GM18907 (cell line): ENCODE measurements at regions not wholly inside any gene's neighbourhood (a gene's known extent, or its start where the extent isn't known, plus 50 kb on each side); places are given as distances from the start of the nearest gene placed in this dataset.

Experiments
- ATAC-seq: cut with Tn5 transposase; IDR thresholded peaks from one replicate; pipeline ENCODE4 v1.9.1; 2021; ENCODE audit warnings: mild to moderate bottlenecking, moderate library complexity; ENCODE audit not compliant: unreplicated experiment

GRCh38 chr4:123564758-123565346 is 168.3 kb downstream of the SPRY1 start:
- ATAC-seq, result peak; percentile 100

DNA sequence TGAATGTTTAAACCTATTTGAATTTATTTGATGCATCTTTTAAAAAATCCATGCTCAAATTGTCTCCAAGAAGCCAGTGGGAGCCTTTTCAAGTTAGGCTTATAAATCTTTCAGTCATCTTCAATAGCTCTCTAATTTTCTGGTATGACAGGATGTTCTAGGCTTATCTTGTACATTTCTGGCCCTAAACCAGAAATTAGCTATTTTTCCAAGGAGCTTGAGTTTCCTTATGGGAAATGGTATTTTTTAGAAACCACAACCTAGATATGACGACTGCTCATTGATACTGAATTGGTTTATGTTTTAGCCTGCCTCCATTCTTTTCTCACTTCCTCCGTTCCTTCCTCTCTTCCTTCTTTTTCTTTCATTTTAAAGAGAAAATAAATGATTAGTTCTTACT is 172.3 kb downstream of the SPRY1 start:
- no peak for ATAC-seq

DNA sequence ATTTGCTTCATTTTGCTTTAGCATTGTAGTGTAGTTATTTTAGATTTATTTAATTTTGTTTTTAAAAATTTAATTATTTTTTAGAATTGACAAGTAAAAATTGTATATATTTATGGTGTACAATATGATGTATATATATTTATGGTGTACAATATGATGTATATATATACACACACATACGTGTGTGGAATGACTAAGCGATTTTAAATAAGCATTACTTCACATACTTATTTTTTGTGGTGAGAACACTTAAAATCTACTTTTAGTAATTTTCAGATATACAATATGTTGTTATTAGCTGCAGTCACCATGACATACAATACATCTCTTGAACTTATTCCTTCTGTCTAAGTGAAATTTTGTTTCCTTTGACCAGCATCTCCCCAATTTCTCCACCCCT is 172.9 kb downstream of the SPRY1 start:
- no peak for ATAC-seq

DNA sequence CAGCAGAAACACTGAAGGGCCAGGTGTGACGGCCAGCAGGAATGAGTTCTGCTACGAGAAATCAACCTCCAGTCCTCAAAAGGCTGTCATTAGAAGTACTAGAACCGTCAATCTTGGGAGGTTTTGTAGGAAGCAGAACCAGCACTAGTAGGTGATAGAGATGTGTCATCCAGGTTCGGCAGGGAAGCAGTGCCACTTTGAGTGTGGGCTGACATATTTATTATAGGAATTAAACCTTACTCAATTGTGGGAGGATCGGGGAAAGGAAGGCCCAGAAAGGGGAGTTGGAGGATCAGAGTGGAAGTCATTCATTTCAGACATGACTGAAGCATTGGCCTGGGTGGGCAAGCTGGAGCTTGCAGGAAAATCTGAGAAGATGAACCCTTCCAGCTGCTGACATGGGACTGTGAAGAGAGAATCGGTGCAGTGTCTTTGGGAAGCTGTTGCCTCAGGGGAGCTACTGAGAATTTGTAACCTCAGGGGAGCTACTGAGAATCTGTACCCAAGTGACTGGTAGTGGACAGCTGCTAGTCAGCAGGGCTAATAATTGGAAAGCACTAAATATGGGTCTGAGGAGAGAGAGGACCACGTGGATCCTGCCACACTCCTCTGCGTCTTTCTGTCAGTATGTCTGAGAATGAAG is 177.4 kb downstream of the SPRY1 start:
- no peak for ATAC-seq

DNA sequence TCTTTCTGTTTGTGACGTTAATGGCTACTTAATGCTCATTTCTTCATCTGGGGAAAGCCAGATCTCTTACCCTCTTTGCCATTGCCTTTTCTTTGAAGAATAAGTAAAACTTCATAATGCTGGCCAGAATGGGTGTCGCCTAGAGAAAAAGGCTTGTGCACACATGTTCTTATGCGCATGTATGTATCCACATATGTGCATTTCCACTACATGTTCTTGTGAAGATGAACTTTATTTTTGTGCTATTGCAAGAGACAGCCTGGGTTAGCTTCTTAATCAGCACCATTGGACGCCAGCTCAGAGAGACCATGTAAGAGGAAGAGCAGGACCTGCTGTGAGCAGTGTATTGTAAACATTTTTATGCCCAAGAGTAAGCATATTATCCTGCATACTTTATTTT is 178.7 kb downstream of the SPRY1 start:
- no peak for ATAC-seq

DNA sequence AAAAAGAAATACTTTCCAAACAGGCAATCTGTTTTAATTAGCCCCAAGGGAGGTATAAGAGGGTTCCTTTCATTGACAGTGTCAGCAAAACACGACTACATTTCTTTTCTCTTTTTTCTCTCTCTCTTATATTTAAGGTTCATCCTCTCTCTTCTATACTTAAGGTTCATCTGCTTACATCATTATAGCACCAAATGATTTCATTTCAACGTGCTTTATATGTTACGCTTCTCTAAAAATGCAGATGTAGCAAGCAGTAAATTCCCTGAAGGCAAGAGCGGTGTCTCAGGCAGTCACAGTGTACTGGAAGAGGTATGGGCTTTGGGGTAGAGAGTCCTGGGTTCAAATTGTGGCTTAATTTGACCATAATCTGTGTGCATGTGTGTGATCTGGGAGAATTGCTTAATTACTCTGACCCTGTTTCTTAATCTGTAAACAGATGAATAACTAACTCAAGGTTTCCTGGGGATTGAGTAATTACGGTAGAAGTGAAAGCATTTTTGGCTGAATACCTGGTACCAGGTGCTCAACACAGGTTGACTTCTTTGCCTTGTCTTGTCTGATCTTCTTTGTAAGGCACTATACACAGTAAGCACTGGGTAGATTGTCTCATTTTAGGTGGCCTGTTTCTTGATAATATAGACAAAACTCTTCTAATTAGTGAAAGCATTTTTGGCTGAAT is 180.8 kb downstream of the SPRY1 start:
- ATAC-seq, result no peak

DNA sequence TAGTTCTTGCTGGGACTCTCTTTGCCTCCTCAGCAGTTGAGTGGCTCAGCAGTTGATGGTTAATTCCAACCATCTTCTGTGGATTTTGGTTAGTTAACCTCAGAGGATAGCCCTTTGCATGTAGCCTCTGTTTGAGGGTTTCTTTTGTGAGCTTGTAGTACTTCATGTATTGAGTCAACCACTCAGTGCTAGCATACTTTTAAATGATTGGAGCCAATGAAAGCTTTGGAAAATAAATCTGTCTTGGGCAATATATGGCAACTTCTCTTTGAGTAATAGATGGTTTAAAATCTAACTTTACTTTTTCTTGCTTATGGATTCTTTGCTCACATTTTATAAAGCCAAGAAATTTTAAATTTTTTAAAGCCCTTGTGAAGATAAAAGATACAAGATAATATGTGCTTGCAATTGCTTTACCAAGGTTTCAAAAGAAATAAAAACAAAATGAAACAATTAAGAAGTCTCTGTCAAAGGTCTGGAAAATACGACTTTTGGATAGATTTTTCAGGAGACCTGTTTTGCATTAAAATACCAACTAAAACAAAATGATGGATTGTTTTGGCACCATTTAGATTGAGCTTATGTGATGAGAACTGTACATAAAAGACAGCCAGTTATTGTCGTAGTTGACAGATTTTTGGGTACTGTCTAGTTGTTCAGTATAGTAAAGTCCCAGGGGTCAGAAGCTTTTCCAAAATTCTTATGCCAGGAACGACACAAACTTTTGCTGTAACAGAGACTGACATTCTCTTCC is 181.9 kb downstream of the SPRY1 start:
- ATAC-seq, result no peak

DNA sequence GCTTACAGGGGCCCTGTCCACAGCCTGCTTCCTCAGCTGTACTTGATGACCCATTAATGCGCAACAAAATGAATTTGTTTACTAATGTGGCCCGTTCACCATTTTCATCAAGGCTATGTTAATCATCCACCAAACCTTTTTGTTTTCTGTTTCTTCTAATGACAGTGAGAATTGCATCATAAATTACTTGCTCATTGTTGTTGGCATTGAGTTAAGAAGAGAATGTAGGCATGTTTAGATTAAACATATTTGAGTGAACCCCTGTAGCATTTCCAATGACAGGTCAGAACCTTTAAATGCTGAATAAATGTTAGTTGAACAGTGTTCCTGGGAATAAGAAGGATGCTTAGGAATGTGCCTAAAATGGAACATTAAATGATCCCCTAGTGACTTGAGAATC is 183.4 kb downstream of the SPRY1 start:
- no peak for ATAC-seq

- no peak for ATAC-seq
Measured at GRCh38 chr4:123580981-123581664, 184.5 kb downstream of the SPRY1 start.

DNA sequence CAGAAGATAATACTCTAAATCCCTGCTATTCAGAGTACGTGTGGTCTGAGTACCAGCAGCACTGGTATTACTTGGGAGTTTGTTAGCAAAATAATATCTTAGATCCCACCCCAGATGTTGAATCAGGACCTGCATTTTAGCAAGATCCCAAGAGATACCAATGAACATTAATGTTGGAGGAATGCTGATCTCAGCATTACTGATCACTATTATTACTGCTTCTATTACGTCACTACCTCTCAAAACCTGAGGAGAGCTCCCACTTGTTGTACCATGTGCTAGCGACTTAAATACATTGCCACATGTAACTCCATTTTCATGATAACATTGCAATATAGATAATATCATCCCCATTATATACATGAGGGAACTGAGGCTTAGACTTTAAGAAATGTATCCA is 185.2 kb downstream of the SPRY1 start:
- no peak for ATAC-seq

GRCh38 chr4:123583043-123583442 is 186.4 kb downstream of the SPRY1 start:
- no peak for ATAC-seq

GRCh38 chr4:123585111-123585510 is 188.5 kb downstream of the SPRY1 start:
- no peak for ATAC-seq

GRCh38 chr4:123587983-123588494 is 191.4 kb downstream of the SPRY1 start:
- peak; percentile 34 for ATAC-seq

DNA sequence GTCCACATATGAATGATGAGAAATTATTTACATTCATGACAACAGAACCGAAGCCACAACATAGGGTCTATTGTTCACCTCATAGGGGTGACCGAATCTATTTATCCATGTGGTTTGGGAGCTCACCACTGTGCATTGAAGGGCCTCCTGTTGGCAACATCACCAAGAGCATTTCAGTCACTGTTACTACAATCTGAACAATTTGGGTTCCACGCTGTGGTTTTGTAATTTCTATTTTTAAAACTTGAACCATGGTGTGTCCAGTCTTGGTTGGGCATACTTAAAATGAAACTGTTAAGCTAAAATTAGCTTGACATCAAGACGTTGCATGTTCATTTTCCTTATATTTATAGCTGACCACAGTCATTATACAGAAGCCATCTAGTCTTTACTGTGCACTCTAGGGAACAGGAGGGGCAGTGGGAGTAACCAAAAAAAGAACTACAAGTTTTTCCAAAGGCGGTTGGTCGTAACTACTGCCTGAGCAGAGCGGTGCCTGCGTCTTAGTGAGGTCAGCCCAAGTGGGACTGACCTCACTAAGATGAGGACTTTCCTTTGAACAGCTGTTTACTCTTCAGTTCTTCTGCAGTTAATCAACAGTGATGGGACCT is 192.1 kb downstream of the SPRY1 start:
- ATAC-seq, result peak; percentile 91

GRCh38 chr4:123589301-123589700 is 192.7 kb downstream of the SPRY1 start:
- ATAC-seq, result no peak

- ATAC-seq, result no peak
Measured at GRCh38 chr4:123591875-123592274, 195.3 kb downstream of the SPRY1 start.

DNA sequence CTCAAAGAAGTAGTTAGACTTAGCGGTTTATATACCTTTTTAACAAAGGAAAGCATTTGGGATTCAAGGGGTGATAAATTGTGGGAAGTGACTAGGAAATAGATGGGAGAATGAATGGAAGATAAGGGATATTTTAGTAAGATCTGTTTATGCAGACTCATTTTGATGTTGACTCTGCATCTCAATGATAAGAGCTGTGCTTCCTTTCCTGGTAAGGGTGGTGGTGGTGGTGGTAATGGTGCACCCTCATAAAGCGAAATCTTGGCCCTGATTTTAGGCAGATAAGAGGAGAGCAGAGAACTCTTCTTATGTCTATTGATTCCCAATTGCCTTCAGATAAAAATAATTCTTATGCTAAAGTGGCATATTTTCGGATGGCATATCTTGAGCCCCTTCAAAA is 197.1 kb downstream of the SPRY1 start:
- ATAC-seq, result no peak

GRCh38 chr4:123596805-123597204 is 200.2 kb downstream of the SPRY1 start:
- ATAC-seq, result no peak

DNA sequence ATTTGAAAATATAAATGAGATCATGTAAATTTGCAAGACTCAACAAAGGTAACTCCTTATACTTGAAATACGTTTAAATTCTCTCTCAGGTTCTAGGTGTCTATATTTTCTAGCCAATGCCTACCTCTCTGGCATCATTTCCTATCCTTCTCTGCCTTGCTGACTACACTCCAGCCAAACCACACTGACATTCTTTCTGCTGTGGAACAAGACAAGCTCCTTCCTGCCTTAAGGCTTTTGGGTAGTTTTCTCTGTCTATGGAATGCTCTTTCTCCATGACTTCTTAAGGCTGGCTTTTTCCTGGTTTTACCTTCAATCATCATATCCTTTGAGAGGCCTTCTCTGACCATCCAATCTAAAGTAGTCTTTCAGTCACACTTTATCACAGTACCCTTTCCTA is 201.0 kb downstream of the SPRY1 start:
- ATAC-seq, result no peak

GRCh38 chr4:123598331-123598730 is 201.7 kb downstream of the SPRY1 start:
- ATAC-seq, result no peak
